GM10266 (cell line): ENCODE measurements at regions not wholly inside any gene's neighbourhood (a gene's known extent, or its start where the extent isn't known, plus 50 kb on each side); places are given as distances from the start of the nearest gene placed in this dataset.
A peak's percentile ranks its signal among the peaks of the same experiment; 100 is the strongest.
"Not testable (repeated sequence)": the region's sequence is repeated elsewhere in the genome, so short reads cannot be mapped to it uniquely, and the experiment has no call there.

Experiments used
- DNase-seq: peaks from one replicate; pipeline ENCODE4 v3.0.0; 2012; ENCODE audit errors: extremely low spot score
- CTCF ChIP-seq: IDR thresholded peaks from 2 replicates; pipeline ENCODE4 v1.5.1; 2012; ENCODE audit warnings: mild to moderate bottlenecking, low read depth; ENCODE audit not compliant: control insufficient read depth, insufficient read depth; ENCODE audit errors: missing control alignments

GRCh38 chr22:49704345-49705215, 123.1 kb downstream of the BRD1 start:
- TF ChIP-seq CTCF: no peak
- no peak for DNase-seq

GRCh38 chr22:49703990-49704344, 123.7 kb downstream of the BRD1 start:
- no peak for TF ChIP-seq CTCF
- no peak for DNase-seq

GRCh38 chr22:49703505-49703904, 124.2 kb downstream of the BRD1 start:
- no peak for TF ChIP-seq CTCF
- no peak for DNase-seq

GRCh38 chr22:49702068-49702397, 125.6 kb downstream of the BRD1 start:
- no peak for DNase-seq
- TF ChIP-seq CTCF: no peak

GRCh38 chr22:49701380-49702067, 126.1 kb downstream of the BRD1 start:
- no peak for DNase-seq
- TF ChIP-seq CTCF: peak; percentile 34

GRCh38 chr22:49699928-49700498, 127.7 kb downstream of the BRD1 start:
- no peak for DNase-seq
- no peak for TF ChIP-seq CTCF

GRCh38 chr22:49699476-49699875, 128.2 kb downstream of the BRD1 start:
- no peak for DNase-seq
- no peak for TF ChIP-seq CTCF

GRCh38 chr22:49698616-49699015, 129.1 kb downstream of the BRD1 start:
- DNase-seq: not testable (repeated sequence)
